ENCODE measurements at regions not wholly inside any gene's neighbourhood (a gene's known extent, or its start where the extent isn't known, plus 50 kb on each side); places are given as distances from the start of the nearest gene placed in this dataset.
A peak's percentile ranks its signal among the peaks of the same experiment; 100 is the strongest.
"Not testable (repeated sequence)": the region's sequence is repeated elsewhere in the genome, so short reads cannot be mapped to it uniquely, and the experiment has no call there.

- Mint-ChIP-seq H3K4me1 (peaks cover 13% of the 10 kb centered on the region), H3K4me3 (no peak overlapping the region), H3K27me3 (no peaks in the 10 kb centered on the region), H3K9me3 (no peaks in the 10 kb centered on the region), H3K36me3 (peaks cover 3% of the 10 kb centered on the region), H3K27ac (peak overlapping the region; percentile 12)
- no peak for DNase-seq
Observed at GRCh38 chr6:26225848-26226578, 138.8 kb downstream of the HFE start.

GRCh38 chr6:26226579-26226967 is 138.4 kb upstream of the BTN3A2 start:
- Mint-ChIP-seq H3K4me3 (no peak overlapping the region), H3K27ac (peak overlapping the region; percentile 12), H3K36me3 (peaks cover 3% of the 10 kb centered on the region), H3K27me3 (no peaks in the 10 kb centered on the region), H3K4me1 (peaks cover 13% of the 10 kb centered on the region), H3K9me3 (no peaks in the 10 kb centered on the region)
- no peak for DNase-seq

- Mint-ChIP-seq H3K27me3 (peaks cover 15% of the 10 kb centered on the region), H3K4me3 (no peak overlapping the region), H3K27ac (no peak overlapping the region)
Observed at GRCh38 chr6:26230351-26230750, 134.6 kb upstream of the BTN3A2 start.

GRCh38 chr6:26231006-26231587 is 133.9 kb upstream of the BTN3A2 start:
- H3K27me3 Mint-ChIP-seq: peaks cover 15% of the 10 kb centered on the region
- H3K4me1 Mint-ChIP-seq: peaks cover 43% of the 10 kb centered on the region
- H3K36me3 Mint-ChIP-seq: peaks cover 7% of the 10 kb centered on the region
- DNase-seq: no peak
- no peak overlapping the region for H3K4me3 Mint-ChIP-seq
- no peak overlapping the region for H3K27ac Mint-ChIP-seq
- H3K9me3 Mint-ChIP-seq: no peaks in the 10 kb centered on the region

More at GRCh38 chr6:26230351-26230750, 134.6 kb upstream of the BTN3A2 start:
- Mint-ChIP-seq H3K36me3 (peaks cover 7% of the 10 kb centered on the region), H3K4me1 (peaks cover 38% of the 10 kb centered on the region), H3K9me3 (no peaks in the 10 kb centered on the region)
- no peak for DNase-seq

- no peak for DNase-seq
- Mint-ChIP-seq H3K4me1 (peaks cover 38% of the 10 kb centered on the region), H3K9me3 (no peaks in the 10 kb centered on the region), H3K36me3 (peaks cover 5% of the 10 kb centered on the region), H3K27ac (peak overlapping the region; percentile 98), H3K4me3 (peak overlapping the region; percentile 82), H3K27me3 (peaks cover 15% of the 10 kb centered on the region)
Observed at GRCh38 chr6:26232306-26232939, 132.6 kb upstream of the BTN3A2 start.

GRCh38 chr6:26232940-26233648 is 131.9 kb upstream of the BTN3A2 start:
- DNase-seq: peak; percentile 62
- Mint-ChIP-seq H3K36me3 (peaks cover 5% of the 10 kb centered on the region), H3K27me3 (peaks cover 15% of the 10 kb centered on the region), H3K4me1 (peaks cover 38% of the 10 kb centered on the region), H3K27ac (peak overlapping the region; percentile 98), H3K4me3 (peak overlapping the region; percentile 82), H3K9me3 (no peaks in the 10 kb centered on the region)

- H3K36me3 Mint-ChIP-seq: peaks cover 5% of the 10 kb centered on the region
- peak; percentile 72 for DNase-seq
- H3K27me3 Mint-ChIP-seq: peaks cover 15% of the 10 kb centered on the region
- H3K27ac Mint-ChIP-seq: peak overlapping the region; percentile 98
- H3K4me1 Mint-ChIP-seq: peaks cover 38% of the 10 kb centered on the region
- peak overlapping the region; percentile 82 for H3K4me3 Mint-ChIP-seq
- H3K9me3 Mint-ChIP-seq: no peaks in the 10 kb centered on the region
Observed at GRCh38 chr6:26233649-26234420, 131.2 kb upstream of the BTN3A2 start.

GRCh38 chr6:26234421-26235301 is 130.3 kb upstream of the BTN3A2 start:
- H3K27me3 Mint-ChIP-seq: peaks cover 15% of the 10 kb centered on the region
- no peaks in the 10 kb centered on the region for H3K9me3 Mint-ChIP-seq
- DNase-seq: peak; percentile 81
- H3K27ac Mint-ChIP-seq: peak overlapping the region; percentile 98
- H3K4me3 Mint-ChIP-seq: peak overlapping the region; percentile 82
- peaks cover 34% of the 10 kb centered on the region for H3K4me1 Mint-ChIP-seq
- H3K36me3 Mint-ChIP-seq: peaks cover 5% of the 10 kb centered on the region

- peaks cover 35% of the 10 kb centered on the region for H3K4me1 Mint-ChIP-seq
- DNase-seq: no peak
Observed at GRCh38 chr6:26235302-26235670, 129.7 kb upstream of the BTN3A2 start.

GRCh38 chr6:26239415-26239814 is 125.6 kb upstream of the BTN3A2 start:
- peaks cover 33% of the 10 kb centered on the region for H3K4me1 Mint-ChIP-seq
- H3K27ac Mint-ChIP-seq: peak overlapping the region; percentile 94
- peaks cover 17% of the 10 kb centered on the region for H3K27me3 Mint-ChIP-seq
- H3K4me3 Mint-ChIP-seq: peak overlapping the region; percentile 87
- H3K9me3 Mint-ChIP-seq, DNase-seq: not testable (repeated sequence)
- H3K36me3 Mint-ChIP-seq: peaks cover 16% of the 10 kb centered on the region

More at GRCh38 chr6:26235302-26235670, 129.7 kb upstream of the BTN3A2 start:
- H3K4me3 Mint-ChIP-seq: peak overlapping the region; percentile 82
- peaks cover 18% of the 10 kb centered on the region for H3K27me3 Mint-ChIP-seq
- H3K27ac Mint-ChIP-seq: peak overlapping the region; percentile 98
- peaks cover 6% of the 10 kb centered on the region for H3K36me3 Mint-ChIP-seq
- H3K9me3 Mint-ChIP-seq: peaks cover 2% of the 10 kb centered on the region

- H3K4me1 Mint-ChIP-seq: peaks cover 32% of the 10 kb centered on the region
- peak; percentile 78 for DNase-seq
- H3K36me3 Mint-ChIP-seq: peaks cover 15% of the 10 kb centered on the region
- peak overlapping the region; percentile 87 for H3K4me3 Mint-ChIP-seq
- peaks cover 6% of the 10 kb centered on the region for H3K9me3 Mint-ChIP-seq
- peak overlapping the region; percentile 94 for H3K27ac Mint-ChIP-seq
- H3K27me3 Mint-ChIP-seq: peaks cover 13% of the 10 kb centered on the region
Observed at GRCh38 chr6:26240157-26241032, 124.6 kb upstream of the BTN3A2 start.

- Mint-ChIP-seq H3K27ac (peak overlapping the region; percentile 94), H3K4me3 (peak overlapping the region; percentile 87), H3K27me3 (peaks cover 13% of the 10 kb centered on the region), H3K4me1 (peaks cover 28% of the 10 kb centered on the region), H3K9me3 (peaks cover 6% of the 10 kb centered on the region), H3K36me3 (peaks cover 15% of the 10 kb centered on the region)
- DNase-seq: peak; percentile 71
Observed at GRCh38 chr6:26241033-26241895, 123.7 kb upstream of the BTN3A2 start.

All from activated naive CD8-positive, alpha-beta T cell treated with anti-CD3 and anti-CD28 coated beads for 36 hours (primary cell).